Testis (tissue), 2 donors: ENCODE measurements at regions not wholly inside any gene's neighbourhood (a gene's known extent, or its start where the extent isn't known, plus 50 kb on each side); places are given as distances from the start of the nearest gene placed in this dataset.

ENCODE experiments used
- DNase-seq: peaks from one replicate; pipeline ENCODE4 v3.0.0-alpha.2; 2019
- H3K27ac ChIP-seq, 2 donors: fragments of 200-600 bp; sonication (generic); one replicate each; pipeline ENCODE4 v1.5.1; 2019
- H3K27me3 ChIP-seq: fragments of 200-600 bp; sonication (generic); one replicate; pipeline ENCODE4 v1.5.1; 2019
- H3K36me3 ChIP-seq: fragments of 200-600 bp; sonication (generic); one replicate; pipeline ENCODE4 v1.5.1; 2017; ENCODE audit warnings: low read depth; ENCODE audit errors: missing control alignments
- H3K4me1 ChIP-seq: fragments of 200-600 bp; sonication (generic); one replicate; pipeline ENCODE4 v1.5.1; 2019
- H3K4me3 ChIP-seq, 2 donors: fragments of 200-600 bp; sonication (generic); one replicate each; pipeline ENCODE4 v1.5.1; 2017 to 2019
- H3K9me3 ChIP-seq: fragments of 200-600 bp; sonication (generic); one replicate; pipeline ENCODE4 v1.5.1; 2017
- CTCF ChIP-seq, 3 experiments: fragments of 450-650 bp in 2 of 3; fragments of 200-600 bp in 1 of 3; sonication (generic) in 1 of 3; IDR thresholded peaks; one replicate each; pipeline ENCODE4 v1.5.1; 2016 to 2019; ENCODE audit warnings: antibody characterized with exemption in 3 of 3, mild to moderate bottlenecking in 2 of 3, moderate library complexity in 1 of 3
- POLR2A ChIP-seq: fragments of 450-650 bp; IDR thresholded peaks from one replicate; pipeline ENCODE4 v1.6.1; 2017; ENCODE audit warnings: antibody characterized with exemption, mild to moderate bottlenecking, moderate library complexity
- WGBS, 2 donors: methylation state at CpG; one replicate each; pipeline ENCODE4 v1.1.5; 2018; 5-methylcytosine and 5-hydroxymethylcytosine counted together
- intact Hi-C: fragments of 100-400 bp; cut with DNase I; formaldehyde crosslinking; loops from one replicate; pipeline ENCODE4 v1.15.1; 2023; ENCODE audit warnings: low total_unique reads

- 79 to 83% methylated on average over 10 of the region's 10 CpGs for WGBS, 2 donors
- Histone ChIP-seq H3K4me1 (no peaks in the 10 kb centered on the region), H3K9me3 (no peaks in the 10 kb centered on the region), H3K36me3 (no peaks in the 10 kb centered on the region), H3K4me3 (no peak overlapping the region), H3K27ac (no peak overlapping the region), H3K27me3 (no peaks in the 10 kb centered on the region)
- TF ChIP-seq POLR2A (no peak), CTCF (IDR thresholded peaks at IDR 0.05) (no peak)
- no peak for DNase-seq
- intact Hi-C loops, result no loop called here
These were observed 181.9 kb upstream of the MSX2 start for GRCh38 chr5:174542471-174542870.

- intact Hi-C loops, result no loop called here
These were observed 178.5 kb upstream of the MSX2 start for GRCh38 chr5:174545926-174546325.

GRCh38 chr5:174547814-174548213, 176.6 kb upstream of the MSX2 start:
- Histone ChIP-seq H3K4me3 (no peak overlapping the region), H3K4me1 (peaks cover 3% of the 10 kb centered on the region), H3K27me3 (no peaks in the 10 kb centered on the region), H3K9me3 (no peaks in the 10 kb centered on the region), H3K27ac (no peak overlapping the region), H3K36me3 (no peaks in the 10 kb centered on the region)
- 74 to 93% methylated on average over 7 of the region's 7 CpGs for WGBS, 2 donors
- DNase-seq, result no peak
- intact Hi-C loops, result no loop called here
- TF ChIP-seq CTCF (IDR thresholded peaks at IDR 0.05) (no peak), POLR2A (no peak)

More at GRCh38 chr5:174545926-174546325, 178.5 kb upstream of the MSX2 start:
- H3K4me1 ChIP-seq, result peaks cover 3% of the 10 kb centered on the region
- TF ChIP-seq POLR2A (no peak), CTCF (IDR thresholded peaks at IDR 0.05) (no peak)
- 68 to 74% methylated on average over 3 of the region's 3 CpGs for WGBS, 2 donors
- H3K9me3 ChIP-seq, result no peaks in the 10 kb centered on the region
- no peak overlapping the region for H3K4me3 ChIP-seq
- no peaks in the 10 kb centered on the region for H3K36me3 ChIP-seq
- H3K27me3 ChIP-seq, result no peaks in the 10 kb centered on the region
- no peak overlapping the region for H3K27ac ChIP-seq
- no peak for DNase-seq

- H3K27me3 ChIP-seq, result no peaks in the 10 kb centered on the region
- H3K4me3 ChIP-seq, result no peak overlapping the region
- H3K27ac ChIP-seq, result no peak overlapping the region
- intact Hi-C loops, result no loop called here
- peaks cover 3% of the 10 kb centered on the region for H3K4me1 ChIP-seq
- 60 to 69% methylated on average over 5 of the region's 5 CpGs for WGBS, 2 donors
- DNase-seq, result no peak
- H3K36me3 ChIP-seq, result no peaks in the 10 kb centered on the region
- TF ChIP-seq CTCF (IDR thresholded peaks at IDR 0.05) (no peak), POLR2A (no peak)
- no peaks in the 10 kb centered on the region for H3K9me3 ChIP-seq
These were observed 175.1 kb upstream of the MSX2 start for GRCh38 chr5:174549254-174549653.

- intact Hi-C loops, result no loop called here
- TF ChIP-seq POLR2A, result no peak
- no peak for TF ChIP-seq CTCF (IDR thresholded peaks at IDR 0.05)
- Histone ChIP-seq H3K4me1 (peaks cover 3% of the 10 kb centered on the region), H3K9me3 (no peaks in the 10 kb centered on the region), H3K27ac (no peak overlapping the region), H3K4me3 (no peak overlapping the region), H3K27me3 (no peaks in the 10 kb centered on the region), H3K36me3 (no peaks in the 10 kb centered on the region)
- no peak for DNase-seq
- WGBS, 2 donors, result 67 to 73% methylated on average over 6 of the region's 6 CpGs
These were observed 174.4 kb upstream of the MSX2 start for GRCh38 chr5:174550026-174550425.
